Stimulated activated naive CD8-positive, alpha-beta T cell treated with anti-CD3 and anti-CD28 coated beads, Interleukin-15, amount 100 ng/mL, for 72 hours (primary cell): ENCODE measurements at regions not wholly inside any gene's neighbourhood (a gene's known extent, or its start where the extent isn't known, plus 50 kb on each side); places are given as distances from the start of the nearest gene placed in this dataset.

Experiments
- ATAC-seq: fragments of 150-1000 bp; cut with Tn5 transposase; 2 replicates; pipeline ENCODE4 v1.10.0; 2021; ENCODE audit warnings: mild to moderate bottlenecking, moderate library complexity
- DNase-seq, 2 donors: peaks; one replicate each; pipeline ENCODE4 v3.0.0; 2021 to 2022
- H3K27ac Mint-ChIP-seq, 2 donors: one replicate each; pipeline ENCODE4 v1.8.0; 2022; ENCODE audit warnings: mild to moderate bottlenecking in 2 of 2, mixed read lengths in 2 of 2, moderate library complexity in 2 of 2
- H3K27me3 Mint-ChIP-seq: one replicate; pipeline ENCODE4 v1.8.0; 2022; ENCODE audit warnings: mixed read lengths
- H3K4me1 Mint-ChIP-seq: one replicate; pipeline ENCODE4 v1.8.0; 2022; ENCODE audit warnings: mild to moderate bottlenecking, mixed read lengths
- H3K4me3 Mint-ChIP-seq, 2 donors: one replicate each; pipeline ENCODE4 v1.8.0; 2022; ENCODE audit warnings: mild to moderate bottlenecking in 2 of 2, mixed read lengths in 2 of 2, moderate library complexity in 1 of 2
- H3K9me3 Mint-ChIP-seq, 2 donors: one replicate each; pipeline ENCODE4 v1.8.0; 2022; ENCODE audit warnings: mixed read lengths in 2 of 2

DNA sequence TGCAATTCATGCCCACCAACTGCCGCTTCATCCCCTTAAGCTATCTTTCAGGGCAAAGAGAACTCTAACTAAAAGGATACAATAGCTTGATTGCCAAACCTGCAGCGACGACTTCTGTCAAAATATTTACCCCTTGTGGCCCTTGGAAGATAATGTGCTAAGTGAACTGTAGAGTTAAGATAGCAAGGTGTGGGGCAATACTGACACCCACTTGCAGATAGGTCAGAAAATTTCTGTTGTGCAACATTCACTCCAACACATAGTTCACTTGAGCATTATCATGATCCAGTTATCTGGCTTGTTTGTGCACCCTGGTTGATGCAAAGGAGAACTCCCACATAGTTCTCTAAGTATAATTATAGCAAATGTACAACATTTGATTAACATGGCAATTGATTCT is 55.6 kb downstream of the RHOXF2B start:
- H3K4me1 Mint-ChIP-seq, result no peaks in the 10 kb centered on the region
- H3K27me3 Mint-ChIP-seq, result peaks cover 14% of the 10 kb centered on the region
- H3K27ac Mint-ChIP-seq, result no peak overlapping the region
- no peak for ATAC-seq
- H3K4me3 Mint-ChIP-seq, result no peak overlapping the region
- no peaks in the 10 kb centered on the region for H3K9me3 Mint-ChIP-seq
- DNase-seq, result no peak

DNA sequence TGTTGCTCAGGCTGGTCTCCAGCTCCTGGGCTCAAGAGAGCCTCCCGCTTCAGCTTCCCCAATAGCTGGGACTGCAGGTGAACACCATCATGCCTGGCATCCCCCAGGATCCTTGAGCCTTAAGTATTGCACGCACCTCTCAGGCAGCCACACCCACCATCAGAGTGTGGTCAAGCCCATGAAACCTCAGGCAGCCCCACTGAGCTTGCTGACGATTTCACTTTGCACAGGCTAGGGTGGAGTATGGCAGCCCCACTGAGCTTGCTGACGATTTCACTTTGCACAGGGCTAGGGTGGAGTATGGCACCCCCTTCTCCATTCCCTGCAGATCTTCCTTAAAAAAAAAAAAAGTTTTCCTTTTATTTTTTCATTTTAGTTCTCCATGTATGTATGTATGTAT is 57.2 kb downstream of the RHOXF2B start:
- H3K4me3 Mint-ChIP-seq, result no peak overlapping the region
- peaks cover 8% of the 10 kb centered on the region for H3K4me1 Mint-ChIP-seq
- no peak overlapping the region for H3K27ac Mint-ChIP-seq
- no peak for ATAC-seq
- H3K27me3 Mint-ChIP-seq, result peaks cover 30% of the 10 kb centered on the region
- no peak for DNase-seq
- H3K9me3 Mint-ChIP-seq, result no peaks in the 10 kb centered on the region

DNA sequence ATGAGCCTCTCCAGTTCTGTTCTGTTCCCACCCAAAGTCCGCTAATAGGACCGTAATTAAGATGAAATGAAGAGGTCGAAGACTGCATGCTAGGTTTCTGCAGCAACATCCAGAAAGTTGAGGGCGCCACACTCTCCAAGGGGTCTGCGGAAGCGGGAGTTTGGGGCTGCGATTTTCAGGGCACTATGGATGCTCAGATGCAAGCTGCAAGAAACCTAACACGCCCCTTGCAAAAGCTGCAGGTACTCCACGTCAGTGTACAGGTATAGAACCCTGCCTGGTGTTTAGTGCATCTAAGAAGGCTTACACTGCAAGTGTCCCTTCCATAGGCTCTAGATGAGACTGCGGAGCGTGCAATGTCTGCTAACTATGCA is 61.4 kb downstream of the RHOXF2B start:
- DNase-seq (no peak), ATAC-seq (no peak)
- H3K9me3 Mint-ChIP-seq, result no peaks in the 10 kb centered on the region
- H3K4me1 Mint-ChIP-seq, result peaks cover 14% of the 10 kb centered on the region
- peak overlapping the region; percentile 79 to 81 for H3K4me3 Mint-ChIP-seq
- peaks cover 39% of the 10 kb centered on the region for H3K27me3 Mint-ChIP-seq
- H3K27ac Mint-ChIP-seq, result peak overlapping the region in 1 of 2 donors; percentile 59

DNA sequence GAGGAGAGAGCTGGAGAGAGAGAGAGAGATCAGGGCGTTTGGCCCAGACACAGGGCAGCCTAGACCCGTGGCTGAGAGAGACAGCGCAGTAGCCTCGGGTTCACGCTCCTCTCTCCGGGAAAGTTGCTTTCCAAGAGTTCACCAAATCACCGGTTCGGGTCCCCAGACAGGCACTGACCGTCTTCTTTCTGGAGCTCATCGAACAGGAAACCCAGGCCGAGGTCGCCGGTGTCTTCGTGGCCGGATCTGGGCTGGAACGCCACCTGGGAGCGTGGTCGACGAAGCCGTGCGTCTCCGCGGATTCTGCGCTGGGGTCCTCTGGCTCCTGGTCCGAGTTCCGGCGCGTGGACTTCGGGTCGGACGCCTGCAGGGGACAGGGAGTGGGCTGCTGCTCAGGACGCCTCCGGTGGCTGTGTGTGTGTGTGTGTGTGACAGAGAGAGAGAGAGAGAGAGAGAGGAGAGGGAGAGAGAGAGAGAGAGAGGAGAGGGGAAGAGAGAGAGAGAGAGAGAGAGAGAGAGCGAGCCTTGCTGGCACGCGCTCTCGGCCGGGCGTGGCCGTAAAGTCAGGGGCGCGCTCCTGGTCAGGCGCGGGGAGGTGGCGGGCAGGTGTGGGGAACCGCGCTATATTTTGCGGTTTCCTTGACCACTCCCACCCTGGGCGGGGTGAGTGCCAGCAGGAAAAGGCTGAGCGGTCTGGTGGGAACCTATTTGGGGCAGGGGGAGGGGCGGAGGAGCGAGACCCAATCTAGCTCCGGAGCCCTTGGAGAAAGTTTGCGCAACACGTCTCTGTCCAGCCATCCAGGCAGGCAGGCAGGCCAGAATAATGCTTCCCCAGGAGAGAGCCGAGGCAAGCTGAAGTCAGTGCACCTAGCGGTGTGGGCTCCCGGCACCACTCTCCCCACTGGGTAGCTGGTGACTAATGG is 62.1 kb downstream of the RHOXF2B start:
- Mint-ChIP-seq H3K9me3 (no peaks in the 10 kb centered on the region), H3K4me3 (peak overlapping the region; percentile 79 to 81)

DNA sequence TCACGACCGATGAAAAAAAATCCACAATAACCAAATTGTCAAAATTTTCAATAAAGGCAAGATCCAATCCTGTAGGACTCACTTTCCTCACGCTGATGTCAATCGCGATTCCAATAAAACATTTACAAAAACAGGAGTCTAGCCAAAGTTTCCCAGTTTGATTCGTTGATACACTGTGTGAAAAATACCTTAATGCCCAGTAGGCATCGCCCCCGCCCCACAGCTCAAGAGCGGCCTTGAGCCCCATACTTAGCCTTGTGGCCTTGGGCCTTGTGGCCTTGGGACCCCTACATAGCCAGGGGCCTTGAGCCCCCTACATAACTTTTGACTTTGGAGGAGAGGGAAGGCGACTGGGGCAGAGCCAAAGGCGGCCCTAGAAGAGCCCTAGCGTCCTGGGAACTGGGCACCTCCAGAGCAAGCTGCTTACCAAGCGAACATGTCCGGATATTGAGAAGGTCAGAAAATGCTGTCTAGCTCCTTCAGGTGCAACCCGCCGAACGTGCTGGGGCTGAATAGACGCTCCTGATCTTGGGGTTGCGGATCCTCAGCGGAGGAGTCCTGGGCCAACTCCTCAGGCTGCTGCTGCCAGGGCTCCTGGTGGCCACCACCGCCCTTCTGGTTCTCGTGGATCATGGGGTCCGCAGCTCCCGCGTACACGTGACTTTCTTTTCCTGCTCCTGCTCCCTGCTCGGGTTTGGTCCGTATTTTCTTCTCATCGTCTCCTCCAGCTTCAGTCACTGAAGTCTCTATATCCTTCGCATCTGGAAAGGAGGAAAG is 62.9 kb downstream of the RHOXF2B start:
- peaks cover 14% of the 10 kb centered on the region for H3K4me1 Mint-ChIP-seq
- no peak overlapping the region for H3K27ac Mint-ChIP-seq
- H3K9me3 Mint-ChIP-seq, result no peaks in the 10 kb centered on the region
- DNase-seq, result no peak
- no peak for ATAC-seq
- H3K4me3 Mint-ChIP-seq, result peak overlapping the region; percentile 79 to 81
- peaks cover 47% of the 10 kb centered on the region for H3K27me3 Mint-ChIP-seq

More for the DNA sequence above, 62.1 kb downstream of the RHOXF2B start:
- peak overlapping the region in 1 of 2 donors; percentile 76 for H3K27ac Mint-ChIP-seq
- H3K27me3 Mint-ChIP-seq, result peaks cover 39% of the 10 kb centered on the region
- DNase-seq (no peak), ATAC-seq (peak; percentile 49)
- peaks cover 14% of the 10 kb centered on the region for H3K4me1 Mint-ChIP-seq

DNA sequence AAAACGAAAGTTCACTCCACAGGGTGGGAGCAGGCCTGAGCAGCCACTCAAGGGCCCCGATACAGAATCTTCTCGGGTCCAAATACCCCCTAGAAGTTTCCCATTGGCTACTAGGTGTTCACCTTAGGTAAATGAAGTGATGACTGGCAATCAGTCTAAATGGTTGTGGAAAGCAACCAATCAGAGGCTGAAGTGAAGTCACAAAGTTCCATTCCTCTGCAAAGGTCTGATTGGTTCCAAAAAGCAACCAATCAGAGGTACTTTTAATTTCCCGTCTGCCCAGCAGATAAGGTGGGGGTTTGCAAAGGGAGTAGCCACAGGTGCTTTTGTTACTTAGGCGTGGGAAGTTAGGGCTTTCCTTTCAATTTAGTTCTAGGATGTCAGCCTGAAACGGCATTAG is 58.2 kb upstream of the NKAP start:
- peaks cover 55% of the 10 kb centered on the region for H3K27me3 Mint-ChIP-seq
- ATAC-seq, result no peak
- H3K27ac Mint-ChIP-seq, result no peak overlapping the region

DNA sequence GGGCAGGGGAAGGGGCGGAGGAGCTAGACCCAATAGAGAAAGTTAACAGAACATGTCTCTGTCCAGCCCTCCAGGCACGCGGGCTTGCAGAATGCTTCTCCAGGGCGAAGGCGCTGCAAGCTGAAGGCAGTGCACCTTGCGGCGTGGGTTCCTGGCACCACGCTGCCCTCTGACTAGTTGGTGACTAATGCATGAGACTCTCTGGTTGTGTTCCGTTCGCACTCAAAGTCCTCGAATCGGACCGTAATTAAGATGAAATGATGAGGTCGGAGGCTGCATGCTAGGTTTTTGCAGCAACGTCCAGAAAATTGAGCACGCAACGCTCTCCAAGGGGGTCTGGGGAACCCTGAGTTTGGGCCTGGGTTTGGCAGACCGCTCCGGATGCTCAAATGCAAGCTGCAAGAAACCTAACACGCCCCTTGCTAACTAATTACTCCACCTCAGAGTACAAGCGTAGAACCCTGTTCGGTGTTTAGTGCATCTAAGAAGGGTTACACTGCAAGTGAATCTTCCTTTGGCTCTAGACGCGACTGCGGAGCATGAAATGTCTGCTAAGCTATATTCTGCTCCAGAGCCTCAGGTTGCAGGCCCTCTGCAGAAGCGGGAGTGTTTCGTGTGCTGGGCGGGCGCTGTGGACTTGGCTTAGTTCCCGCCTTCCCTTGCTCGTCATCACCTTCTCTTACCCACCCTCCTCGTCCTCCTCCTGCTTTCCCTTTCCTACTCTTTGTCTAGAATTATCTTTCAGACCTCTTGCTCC is 57.1 kb upstream of the NKAP start:
- peak; percentile 71 for ATAC-seq

More for the DNA sequence above, 58.2 kb upstream of the NKAP start:
- Mint-ChIP-seq H3K9me3 (no peaks in the 10 kb centered on the region), H3K4me1 (peaks cover 17% of the 10 kb centered on the region), H3K4me3 (no peak overlapping the region)
- DNase-seq, result no peak

DNA sequence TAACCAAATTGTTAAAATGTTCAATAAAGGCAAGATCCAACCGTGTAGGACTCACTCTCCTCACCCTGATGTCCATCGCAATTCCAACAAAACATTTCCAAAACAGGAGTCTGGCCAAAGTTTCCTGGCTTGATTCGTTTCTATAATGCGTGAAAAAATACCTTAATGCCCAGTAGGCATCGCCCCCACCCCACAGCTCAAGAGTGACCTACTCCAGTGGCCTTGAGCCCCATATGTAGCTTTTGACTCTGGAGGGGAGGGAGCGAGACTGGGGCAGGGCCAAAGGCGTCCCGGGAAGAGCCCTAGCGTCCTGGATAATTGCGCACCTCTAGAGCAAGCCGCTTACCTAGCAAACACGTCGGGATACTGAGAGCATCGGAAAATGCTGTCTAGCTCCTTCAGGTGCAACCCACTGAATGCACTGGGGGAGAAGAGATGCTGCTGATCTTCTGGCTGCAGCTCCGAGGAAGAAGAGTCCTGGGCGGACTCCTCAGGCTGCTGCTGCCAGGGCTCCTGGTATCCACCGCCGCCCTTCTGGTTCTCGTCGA is 55.6 kb upstream of the NKAP start:
- ATAC-seq (no peak), DNase-seq (no peak)
- no peaks in the 10 kb centered on the region for H3K9me3 Mint-ChIP-seq
- peaks cover 81% of the 10 kb centered on the region for H3K27me3 Mint-ChIP-seq
- peaks cover 17% of the 10 kb centered on the region for H3K4me1 Mint-ChIP-seq
- no peak overlapping the region for H3K27ac Mint-ChIP-seq
- H3K4me3 Mint-ChIP-seq, result no peak overlapping the region

More for the DNA sequence above, 57.1 kb upstream of the NKAP start:
- Mint-ChIP-seq H3K9me3 (no peaks in the 10 kb centered on the region), H3K27ac (no peak overlapping the region), H3K27me3 (peaks cover 66% of the 10 kb centered on the region), H3K4me3 (peak overlapping the region; percentile 59 to 86), H3K4me1 (peaks cover 17% of the 10 kb centered on the region)
- DNase-seq, result peak; percentile 2 to 15

DNA sequence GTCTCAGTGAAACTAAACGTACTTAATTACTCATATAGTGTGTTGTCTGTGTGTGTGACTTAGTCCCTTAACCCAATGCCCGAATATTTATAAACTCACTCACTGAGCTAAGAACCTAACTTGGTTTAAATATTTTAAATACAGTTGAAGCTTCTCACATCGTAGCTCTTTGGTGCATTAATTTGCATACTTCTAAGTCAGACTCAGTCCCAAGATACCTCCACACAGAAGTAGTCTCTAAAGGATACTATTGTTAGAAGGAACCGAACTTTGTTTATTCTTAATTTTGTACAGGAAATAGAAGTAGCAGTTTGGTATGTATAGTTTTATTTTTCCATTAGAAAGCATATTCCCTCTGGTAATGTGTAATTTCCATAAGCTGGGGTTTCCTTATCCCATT is 54.0 kb upstream of the NKAP start:
- Mint-ChIP-seq H3K9me3 (no peaks in the 10 kb centered on the region), H3K4me3 (no peak overlapping the region), H3K27ac (no peak overlapping the region), H3K4me1 (peaks cover 17% of the 10 kb centered on the region), H3K27me3 (peaks cover 91% of the 10 kb centered on the region)
- ATAC-seq, result no peak
- DNase-seq, result no peak

DNA sequence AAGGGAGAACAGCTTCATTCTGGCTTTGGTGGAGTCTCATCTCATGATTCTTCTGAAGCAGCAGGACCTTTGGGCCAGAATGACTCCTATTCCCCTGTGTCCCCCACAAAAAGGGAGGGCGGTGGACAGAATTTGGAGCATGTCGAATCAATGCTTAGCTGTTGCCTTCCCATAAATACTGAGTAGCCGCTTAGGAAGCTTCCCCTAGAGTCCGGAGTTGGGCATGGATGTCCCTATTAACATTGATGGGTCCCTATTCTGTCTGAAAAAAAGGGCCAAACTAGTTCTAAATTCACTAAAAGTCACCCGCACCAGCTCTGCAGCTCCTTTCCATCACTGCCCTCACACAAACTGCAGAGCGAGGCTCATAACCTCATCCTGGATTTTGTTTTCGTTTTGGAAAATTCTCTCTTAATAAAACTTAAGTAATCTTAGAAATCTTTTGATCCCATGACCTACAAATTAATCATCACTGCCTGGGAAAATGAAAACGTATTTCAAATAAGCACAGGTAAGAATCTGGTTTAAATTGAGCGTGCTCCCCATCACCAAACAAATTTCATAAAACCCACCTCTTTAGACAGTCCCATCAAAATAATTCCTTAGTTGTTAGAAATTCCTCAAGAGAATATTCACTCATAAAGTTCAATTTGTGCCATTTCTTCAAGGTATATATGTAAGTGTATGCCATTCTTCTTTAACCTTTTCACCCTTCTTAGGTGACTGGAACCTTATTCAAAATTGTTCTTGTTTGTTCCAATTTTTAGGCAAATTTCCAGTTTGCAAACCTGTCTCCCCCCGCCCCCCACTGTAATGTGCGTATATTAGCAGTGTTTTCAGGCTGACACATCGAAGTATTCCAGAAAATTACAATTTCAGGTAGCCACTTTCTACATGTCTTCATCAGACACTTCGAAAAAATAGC is 53.3 kb upstream of the NKAP start:
- ATAC-seq, result no peak
- Mint-ChIP-seq H3K4me3 (no peak overlapping the region), H3K27me3 (peaks cover 92% of the 10 kb centered on the region), H3K9me3 (no peaks in the 10 kb centered on the region), H3K4me1 (peaks cover 17% of the 10 kb centered on the region), H3K27ac (no peak overlapping the region)
- no peak for DNase-seq

DNA sequence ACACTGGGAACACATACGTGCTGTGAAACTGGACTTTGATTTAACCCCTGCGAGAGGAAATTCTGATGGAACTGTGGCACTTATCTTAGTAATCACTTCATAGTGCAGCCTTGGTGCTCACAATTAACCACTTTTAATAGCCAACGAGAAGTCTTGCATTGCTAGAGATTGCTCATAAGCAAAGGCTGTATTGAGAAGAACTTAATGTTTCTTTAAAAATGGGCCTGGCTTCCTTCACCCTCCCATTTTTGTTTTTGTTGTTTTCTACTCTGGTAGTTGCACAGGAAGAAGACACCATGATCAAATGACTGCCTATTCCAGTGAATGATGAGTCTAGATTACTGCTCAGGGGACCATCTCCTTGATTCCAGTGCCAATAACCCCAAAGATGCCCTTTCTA is 52.5 kb upstream of the NKAP start:
- ATAC-seq, result no peak
- no peaks in the 10 kb centered on the region for H3K9me3 Mint-ChIP-seq
- DNase-seq, result no peak
- H3K4me1 Mint-ChIP-seq, result peaks cover 25% of the 10 kb centered on the region
- H3K27ac Mint-ChIP-seq, result no peak overlapping the region
- no peak overlapping the region for H3K4me3 Mint-ChIP-seq
- peaks cover 92% of the 10 kb centered on the region for H3K27me3 Mint-ChIP-seq
